Osteoblast (primary cell): ENCODE measurements at regions not wholly inside any gene's neighbourhood (a gene's known extent, or its start where the extent isn't known, plus 50 kb on each side); places are given as distances from the start of the nearest gene placed in this dataset.

Experiments
- DNase-seq: peaks from one replicate; pipeline ENCODE4 v3.0.0; 2011; ENCODE audit warnings: low spot score, mixed read lengths; ENCODE audit not compliant: insufficient read length; ENCODE audit errors: missing footprints
- H2AFZ ChIP-seq: 2 replicates; pipeline ENCODE4 v1.6.0; 2011; ENCODE audit warnings: mild to moderate bottlenecking, low read length
- H3K27ac ChIP-seq: 2 replicates; pipeline ENCODE4 v1.5.1; 2011; ENCODE audit warnings: mild to moderate bottlenecking, low read depth, low read length, moderate library complexity
- H3K27me3 ChIP-seq: 2 replicates; pipeline ENCODE4 v1.6.0; 2012; ENCODE audit warnings: mild to moderate bottlenecking, control low read depth, inconsistent platforms, low read length, moderate library complexity; ENCODE audit not compliant: insufficient read depth
- H3K36me3 ChIP-seq: 2 replicates; pipeline ENCODE4 v1.5.1; 2011; ENCODE audit warnings: mild to moderate bottlenecking, low read length, control low read depth, moderate library complexity; ENCODE audit not compliant: insufficient read depth
- H3K4me1 ChIP-seq: 2 replicates; pipeline ENCODE4 v1.5.1; 2011; ENCODE audit warnings: mild to moderate bottlenecking, low read length, control low read depth, moderate library complexity; ENCODE audit not compliant: insufficient read depth
- H3K4me2 ChIP-seq: 2 replicates; pipeline ENCODE4 v1.6.0; 2011; ENCODE audit warnings: mild to moderate bottlenecking, low read length; ENCODE audit not compliant: insufficient read depth
- H3K4me3 ChIP-seq: fragments of 200-600 bp; sonication (generic); 3 replicates; pipeline ENCODE4 v1.5.1; 2012; ENCODE audit warnings: mild to moderate bottlenecking, low read length, inconsistent platforms; ENCODE audit not compliant: insufficient read depth
- H3K79me2 ChIP-seq: 2 replicates; pipeline ENCODE4 v1.6.0; 2012; ENCODE audit warnings: mild to moderate bottlenecking, low read length, control low read depth, inconsistent platforms; ENCODE audit not compliant: insufficient read depth
- H3K9me3 ChIP-seq: 2 replicates; pipeline ENCODE4 v1.5.1; 2011; ENCODE audit warnings: low read depth, low read length, control low read depth
- H4K20me1 ChIP-seq: 2 replicates; pipeline ENCODE4 v1.6.0; 2012; ENCODE audit warnings: mild to moderate bottlenecking, low read length, control low read depth; ENCODE audit not compliant: insufficient read depth
- CTCF ChIP-seq: IDR thresholded peaks from 2 replicates; pipeline ENCODE4 v1.5.1; 2011; ENCODE audit warnings: mild to moderate bottlenecking, low read depth, low read length, moderate library complexity; ENCODE audit errors: extremely low read depth

- no peak overlapping the region for H2AFZ ChIP-seq
- no peak overlapping the region for H3K27ac ChIP-seq
- no peak for TF ChIP-seq CTCF
- DNase-seq, result no peak
- H3K4me2 ChIP-seq, result no peak overlapping the region
- no peaks in the 10 kb centered on the region for H3K27me3 ChIP-seq
- no peaks in the 10 kb centered on the region for H4K20me1 ChIP-seq
- H3K4me1 ChIP-seq, result no peaks in the 10 kb centered on the region
- no peak overlapping the region for H3K4me3 ChIP-seq
- no peaks in the 10 kb centered on the region for H3K36me3 ChIP-seq
- H3K79me2 ChIP-seq, result no peaks in the 10 kb centered on the region
- no peaks in the 10 kb centered on the region for H3K9me3 ChIP-seq
Observed at GRCh38 chr3:189117087-189117486, 54.7 kb upstream of the TPRG1 start.

- Histone ChIP-seq H3K9me3 (no peaks in the 10 kb centered on the region), H2AFZ (no peak overlapping the region), H3K27me3 (no peaks in the 10 kb centered on the region), H3K36me3 (no peaks in the 10 kb centered on the region), H3K79me2 (no peaks in the 10 kb centered on the region), H3K4me1 (peaks cover 10% of the 10 kb centered on the region), H3K4me2 (no peak overlapping the region), H3K4me3 (no peak overlapping the region), H4K20me1 (no peaks in the 10 kb centered on the region), H3K27ac (no peak overlapping the region)
- no peak for TF ChIP-seq CTCF
- no peak for DNase-seq
Observed at GRCh38 chr3:189118896-189119295, 52.9 kb upstream of the TPRG1 start.

GRCh38 chr3:189119950-189120349, 51.8 kb upstream of the TPRG1 start:
- H2AFZ ChIP-seq, result no peak overlapping the region
- no peaks in the 10 kb centered on the region for H3K9me3 ChIP-seq
- no peak overlapping the region for H3K4me2 ChIP-seq
- H3K79me2 ChIP-seq, result no peaks in the 10 kb centered on the region
- H3K4me1 ChIP-seq, result peaks cover 13% of the 10 kb centered on the region
- TF ChIP-seq CTCF, result no peak
- no peaks in the 10 kb centered on the region for H3K27me3 ChIP-seq
- no peak overlapping the region for H3K4me3 ChIP-seq
- no peak overlapping the region for H3K27ac ChIP-seq
- H4K20me1 ChIP-seq, result no peaks in the 10 kb centered on the region
- no peaks in the 10 kb centered on the region for H3K36me3 ChIP-seq
- DNase-seq, result no peak

DNA sequence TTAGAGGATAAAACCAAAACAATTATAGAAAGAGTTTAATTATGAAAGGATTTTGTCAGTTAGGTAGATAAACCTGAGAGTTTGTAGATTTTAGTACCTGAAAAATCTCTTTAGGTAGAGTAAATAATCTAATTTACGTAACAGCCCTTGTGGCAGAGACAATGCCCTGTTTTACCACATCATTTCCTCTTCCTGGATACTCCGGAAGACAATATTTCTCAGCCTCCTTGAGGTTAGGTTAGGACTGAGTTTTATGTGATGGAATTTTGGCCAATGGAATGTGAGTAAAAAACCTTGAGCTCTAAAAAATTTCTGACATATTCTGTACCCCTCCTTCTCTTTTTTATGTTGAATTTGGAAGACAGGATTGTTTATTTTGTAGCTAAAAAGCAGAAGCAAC, 50.7 kb upstream of the TPRG1 start:
- peaks cover 13% of the 10 kb centered on the region for H3K4me1 ChIP-seq
- DNase-seq, result peak; percentile 42
- H3K9me3 ChIP-seq, result no peaks in the 10 kb centered on the region
- TF ChIP-seq CTCF, result no peak
- no peak overlapping the region for H3K4me2 ChIP-seq
- peak overlapping the region; percentile 89 for H2AFZ ChIP-seq
- no peaks in the 10 kb centered on the region for H3K27me3 ChIP-seq
- H3K27ac ChIP-seq, result no peak overlapping the region
- no peak overlapping the region for H3K4me3 ChIP-seq
- H3K79me2 ChIP-seq, result no peaks in the 10 kb centered on the region
- H4K20me1 ChIP-seq, result no peaks in the 10 kb centered on the region
- no peaks in the 10 kb centered on the region for H3K36me3 ChIP-seq
